Stimulated activated CD8-positive, alpha-beta memory T cell treated with anti-CD3 and anti-CD28 coated beads, Interleukin-7, amount 100 ng/mL, for 48 hours (primary cell): ENCODE measurements at regions not wholly inside any gene's neighbourhood (a gene's known extent, or its start where the extent isn't known, plus 50 kb on each side); places are given as distances from the start of the nearest gene placed in this dataset.
"Not testable (repeated sequence)": the region's sequence is repeated elsewhere in the genome, so short reads cannot be mapped to it uniquely, and the experiment has no call there.

Experiments
- DNase-seq, 2 donors: peaks; one replicate each; pipeline ENCODE4 v3.0.0-alpha.2; 2020; ENCODE audit warnings: low read depth in 1 of 2; ENCODE audit errors: extremely low read depth in 1 of 2

DNA sequence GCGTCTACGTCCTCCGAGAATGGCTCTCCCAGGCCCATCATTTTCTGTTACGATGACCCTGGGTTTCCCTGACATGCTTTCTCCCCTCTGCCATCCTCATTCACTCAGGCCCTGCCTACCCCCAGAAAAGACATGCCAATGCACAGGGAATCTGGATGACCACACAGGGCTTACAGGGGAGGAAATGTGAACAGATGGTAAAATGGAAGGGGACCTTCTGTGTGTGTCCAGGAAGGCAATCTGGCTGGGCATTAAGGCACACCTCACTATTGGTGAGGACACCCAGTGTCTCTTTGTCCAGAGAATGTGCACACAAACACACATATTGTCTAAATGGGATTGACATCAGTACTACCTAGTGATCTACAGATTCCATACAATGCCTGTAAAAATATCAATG, 769.9 kb upstream of the AMELY start:
- DNase-seq: no peak

DNA sequence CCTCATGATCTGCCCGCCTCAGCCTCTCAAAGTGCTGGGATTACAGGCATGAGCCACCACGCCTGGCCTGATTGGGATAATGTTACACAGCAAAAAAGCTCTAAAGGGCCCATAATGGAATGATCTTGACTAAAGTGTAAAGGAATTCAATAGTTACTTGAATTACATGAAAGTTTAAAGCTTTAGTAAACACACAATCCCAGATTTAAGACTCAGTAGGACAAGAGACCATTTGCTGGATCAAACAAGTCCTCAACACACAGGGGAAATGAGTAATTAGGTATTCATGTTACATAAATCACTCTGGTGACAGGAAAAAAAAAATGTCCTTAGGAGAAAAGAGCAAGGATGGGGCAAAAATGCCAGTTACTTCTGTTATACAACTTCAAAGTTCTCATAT, 762.9 kb upstream of the AMELY start:
- DNase-seq: no peak

DNA sequence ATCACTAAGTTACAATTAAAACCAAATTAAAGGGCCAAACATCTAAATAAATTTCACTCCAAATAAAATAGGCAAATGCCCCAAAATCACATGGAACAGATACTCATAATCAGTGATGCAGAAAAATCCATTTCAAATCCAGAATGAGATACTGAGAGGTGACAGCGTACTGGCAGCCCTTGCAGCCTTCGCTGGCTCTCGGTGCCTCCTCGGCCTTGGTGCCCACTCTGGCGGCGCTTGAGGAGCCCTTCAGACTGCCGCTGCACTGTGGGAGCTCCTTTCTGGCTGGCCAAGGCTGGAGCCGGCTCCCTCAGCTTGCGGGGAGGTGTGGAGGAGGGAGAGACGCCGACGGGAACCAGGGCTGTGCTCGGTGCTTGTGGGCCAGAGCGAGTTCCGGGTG, 761.2 kb upstream of the AMELY start:
- no peak for DNase-seq

DNA sequence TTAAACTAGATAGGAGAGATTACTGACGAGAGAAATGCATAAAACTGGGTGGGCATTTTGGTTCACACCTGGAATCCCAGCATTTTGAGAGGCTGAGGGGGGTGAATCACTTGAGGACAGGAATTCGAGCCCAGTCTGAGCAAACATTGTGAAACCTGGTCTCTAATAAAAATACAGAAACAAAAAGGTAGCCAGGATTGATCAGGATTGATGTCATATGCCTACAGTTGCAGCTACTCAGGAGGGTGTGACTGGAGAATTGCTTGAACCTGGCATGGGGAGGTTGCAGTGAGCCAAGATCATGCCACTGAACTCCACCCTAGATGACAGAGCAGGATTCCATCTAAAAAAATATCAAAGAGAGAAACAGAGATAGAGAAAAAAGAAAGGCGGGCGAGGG, 751.7 kb upstream of the AMELY start:
- DNase-seq: no peak

DNA sequence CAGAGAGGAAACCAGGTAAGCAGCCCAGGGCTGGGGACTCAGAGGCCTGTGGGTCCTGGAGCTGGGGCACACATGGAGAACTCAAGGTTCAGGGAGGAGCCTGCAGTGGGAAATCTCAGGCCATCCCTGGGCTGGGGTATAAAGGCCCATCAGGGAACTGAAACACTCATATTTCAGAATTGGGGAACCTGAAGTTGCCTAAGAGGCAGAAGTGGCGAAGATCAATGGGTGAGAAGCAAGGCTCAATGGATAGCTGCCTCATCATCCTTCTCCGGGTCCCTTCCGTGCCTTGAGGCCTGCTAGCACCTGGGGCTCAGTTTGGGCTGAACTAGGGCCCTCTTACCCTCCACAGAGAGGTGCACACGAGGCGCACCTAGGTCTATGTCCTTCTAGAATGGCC, 747.5 kb upstream of the AMELY start:
- no peak for DNase-seq

DNA sequence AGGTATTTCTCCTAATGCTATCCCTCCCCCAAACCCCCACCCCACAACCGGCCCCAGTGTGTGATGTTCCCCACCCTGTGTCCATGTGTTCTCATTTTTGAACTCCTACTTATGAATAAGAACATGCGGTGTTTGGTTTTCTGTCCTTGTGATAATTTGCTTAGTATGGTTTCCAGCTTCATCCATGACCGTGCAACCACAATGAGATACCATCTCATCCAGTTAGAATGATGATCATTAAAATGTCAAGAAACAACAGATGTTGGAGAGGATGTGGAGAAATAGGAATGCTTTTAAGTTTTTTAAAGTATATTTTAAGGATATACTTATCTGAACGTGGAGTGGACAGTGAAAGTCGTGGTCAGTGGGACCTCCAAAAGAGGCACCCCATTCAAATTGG, 745.0 kb upstream of the AMELY start:
- no peak for DNase-seq

DNA sequence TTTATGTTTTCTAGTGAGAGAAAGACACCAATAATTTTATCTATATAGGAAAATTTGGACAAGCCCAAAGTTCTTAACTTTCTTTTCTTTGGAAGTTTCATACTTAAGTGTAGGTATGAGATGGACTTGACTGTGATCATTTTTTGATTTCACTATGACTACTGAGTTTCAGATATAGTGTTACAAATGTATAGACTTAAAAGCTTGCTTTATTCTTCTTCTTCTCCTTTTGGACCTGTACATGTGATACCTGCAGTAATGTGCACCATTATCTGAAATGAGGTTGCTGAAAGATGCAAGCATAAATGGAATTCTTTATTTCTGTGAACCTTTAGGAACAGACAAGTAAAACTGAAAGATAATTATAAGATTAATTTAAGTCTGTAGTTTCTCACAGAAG, 743.4 kb upstream of the AMELY start:
- DNase-seq: no peak

DNA sequence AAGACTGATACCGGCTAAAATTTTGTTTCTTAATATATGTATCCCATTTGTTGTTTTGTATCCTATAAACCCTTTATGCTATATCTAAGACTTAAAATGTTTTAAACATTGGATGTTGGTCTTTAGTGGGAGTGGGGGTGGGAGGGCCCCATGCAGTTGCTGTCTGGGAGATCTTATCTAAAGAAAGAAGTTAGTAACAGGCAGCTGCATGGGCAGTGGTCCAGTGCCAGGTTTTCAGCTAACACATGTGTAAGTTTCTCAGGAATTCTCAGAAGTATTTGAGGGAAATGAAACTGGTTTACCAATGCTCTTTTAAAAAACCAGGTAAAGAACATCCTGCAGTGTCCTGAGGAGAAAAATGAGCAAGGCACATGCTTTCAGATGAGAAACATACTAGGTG, 738.3 kb upstream of the AMELY start:
- DNase-seq: not testable (repeated sequence)
